ENCODE measurements at regions not wholly inside any gene's neighbourhood (a gene's known extent, or its start where the extent isn't known, plus 50 kb on each side); places are given as distances from the start of the nearest gene placed in this dataset.

DNA sequence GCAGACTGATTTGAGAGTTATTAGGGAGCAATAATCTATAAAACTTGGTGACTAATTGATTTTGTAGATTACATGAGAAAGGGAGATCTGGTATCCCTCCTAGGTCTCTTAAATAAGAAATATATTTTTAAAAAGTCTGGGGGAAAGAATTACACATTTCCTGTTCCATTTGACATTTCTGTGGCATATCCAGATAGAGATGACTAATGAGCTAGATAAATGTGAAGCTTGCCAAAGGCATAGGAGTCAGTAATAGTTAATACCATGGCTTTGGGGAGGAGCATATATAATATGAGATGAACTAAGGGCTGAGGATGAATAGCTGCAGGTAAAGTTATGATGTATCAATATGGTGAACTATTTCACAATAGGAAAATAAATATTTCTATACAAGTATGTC lies 663.7 kb downstream of the PTPRC start:
- no peak for TF ChIP-seq POLR2A (IDR thresholded peaks at IDR 0.05)
- TF ChIP-seq, protein P1, sequence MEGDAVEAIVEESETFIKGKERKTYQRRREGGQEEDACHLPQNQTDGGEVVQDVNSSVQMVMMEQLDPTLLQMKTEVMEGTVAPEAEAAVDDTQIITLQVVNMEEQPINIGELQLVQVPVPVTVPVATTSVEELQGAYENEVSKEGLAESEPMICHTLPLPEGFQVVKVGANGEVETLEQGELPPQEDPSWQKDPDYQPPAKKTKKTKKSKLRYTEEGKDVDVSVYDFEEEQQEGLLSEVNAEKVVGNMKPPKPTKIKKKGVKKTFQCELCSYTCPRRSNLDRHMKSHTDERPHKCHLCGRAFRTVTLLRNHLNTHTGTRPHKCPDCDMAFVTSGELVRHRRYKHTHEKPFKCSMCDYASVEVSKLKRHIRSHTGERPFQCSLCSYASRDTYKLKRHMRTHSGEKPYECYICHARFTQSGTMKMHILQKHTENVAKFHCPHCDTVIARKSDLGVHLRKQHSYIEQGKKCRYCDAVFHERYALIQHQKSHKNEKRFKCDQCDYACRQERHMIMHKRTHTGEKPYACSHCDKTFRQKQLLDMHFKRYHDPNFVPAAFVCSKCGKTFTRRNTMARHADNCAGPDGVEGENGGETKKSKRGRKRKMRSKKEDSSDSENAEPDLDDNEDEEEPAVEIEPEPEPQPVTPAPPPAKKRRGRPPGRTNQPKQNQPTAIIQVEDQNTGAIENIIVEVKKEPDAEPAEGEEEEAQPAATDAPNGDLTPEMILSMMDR (IDR thresholded peaks at IDR 0.05) = no peak
